GM21423 (cell line): ENCODE measurements at regions not wholly inside any gene's neighbourhood (a gene's known extent, or its start where the extent isn't known, plus 50 kb on each side); places are given as distances from the start of the nearest gene placed in this dataset.
"Not testable (repeated sequence)": the region's sequence is repeated elsewhere in the genome, so short reads cannot be mapped to it uniquely, and the experiment has no call there.

Experiments used
- ATAC-seq: cut with Tn5 transposase; IDR thresholded peaks from one replicate; pipeline ENCODE4 v1.9.1; 2021; ENCODE audit warnings: mild to moderate bottlenecking, moderate library complexity; ENCODE audit not compliant: unreplicated experiment

DNA sequence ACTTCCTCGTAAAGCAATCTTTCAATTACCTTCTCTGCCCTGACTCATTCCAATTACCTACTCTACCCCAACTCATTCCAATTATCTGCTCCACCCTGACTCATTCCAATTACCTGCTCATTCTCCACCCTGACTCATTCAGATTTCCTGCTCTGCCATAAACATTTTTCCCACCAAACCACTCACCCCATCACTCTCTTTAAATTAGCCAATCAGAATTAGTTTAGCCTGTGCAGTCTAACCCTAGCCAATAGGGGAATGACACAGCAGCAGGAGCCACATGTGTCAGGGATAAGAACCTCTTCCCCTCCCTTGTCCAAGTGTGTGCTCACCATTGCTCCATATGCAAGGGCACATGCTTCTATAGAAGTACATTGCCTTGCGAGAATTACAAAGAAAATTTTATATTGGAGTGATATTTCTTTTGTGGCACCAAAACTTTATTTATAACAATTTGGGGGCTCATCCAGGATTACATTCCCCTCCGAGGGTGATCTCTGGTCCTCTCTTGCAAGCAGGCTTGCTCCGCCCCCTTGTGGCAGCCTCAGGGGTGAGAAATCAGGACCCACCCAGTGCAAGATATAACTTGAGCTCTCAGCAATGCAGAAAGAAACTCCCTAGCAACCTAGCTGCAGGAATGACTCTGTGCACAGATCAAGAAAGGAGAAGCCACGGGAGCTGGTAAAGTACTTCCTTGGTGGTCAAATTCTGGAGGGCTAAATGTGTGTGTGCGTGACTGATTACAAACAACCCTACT, 551.9 kb upstream of the EYS start:
- ATAC-seq: not testable (repeated sequence)

DNA sequence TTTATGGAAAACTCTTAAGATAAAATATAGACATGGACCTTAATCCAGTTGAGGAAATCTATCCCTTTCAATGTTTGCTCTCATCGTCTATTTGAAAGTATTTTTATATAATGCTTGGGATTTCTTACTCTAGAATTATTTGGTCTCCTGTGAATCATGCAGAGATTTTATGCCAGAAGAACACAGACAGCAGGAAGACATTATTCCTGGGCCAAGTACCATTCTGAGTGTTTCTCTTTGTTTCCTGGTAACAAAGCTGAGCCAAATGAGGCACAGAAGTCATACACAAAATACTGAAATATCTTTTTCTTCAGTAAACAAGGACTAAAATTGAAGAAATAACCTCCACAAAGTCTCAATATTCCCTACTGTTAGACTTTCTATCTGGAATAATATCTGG, 538.2 kb upstream of the EYS start:
- no peak for ATAC-seq

DNA sequence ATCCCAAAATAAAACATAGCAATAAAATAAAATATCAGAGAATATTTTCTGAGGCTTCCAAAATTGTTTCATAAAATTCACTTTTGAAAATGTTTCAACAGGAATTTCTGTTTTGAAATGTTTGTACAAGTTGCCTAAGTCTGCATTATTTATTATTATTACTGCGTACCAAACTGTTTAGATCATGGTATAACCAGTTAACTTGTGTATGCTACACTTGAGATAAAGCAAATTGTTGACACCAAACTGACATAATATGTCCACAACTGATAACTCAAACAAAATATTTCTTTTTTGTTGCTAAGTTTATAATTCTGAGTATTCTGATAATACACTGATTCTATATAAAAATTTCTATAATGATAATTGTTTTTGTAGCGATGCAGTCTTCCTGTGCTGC, 531.8 kb upstream of the EYS start:
- no peak for ATAC-seq

DNA sequence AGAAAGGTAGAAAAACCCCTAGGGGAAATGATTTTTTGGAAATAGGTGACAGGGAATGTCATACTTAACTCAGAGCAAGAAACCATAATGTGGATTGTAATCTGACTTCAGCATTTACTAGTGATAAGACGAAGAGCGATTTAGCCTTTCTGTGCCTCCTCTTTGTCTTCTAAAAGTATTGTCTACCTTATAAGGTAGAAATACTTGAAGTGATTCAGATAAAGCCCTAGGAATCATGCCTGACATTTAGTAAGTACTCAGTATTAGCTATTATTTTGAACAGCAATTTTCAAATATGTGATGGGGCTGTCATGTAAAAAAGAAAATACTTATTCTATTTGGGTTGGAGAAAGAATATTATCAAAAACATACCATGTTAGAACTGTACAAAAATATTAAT, 525.9 kb upstream of the EYS start:
- no peak for ATAC-seq

DNA sequence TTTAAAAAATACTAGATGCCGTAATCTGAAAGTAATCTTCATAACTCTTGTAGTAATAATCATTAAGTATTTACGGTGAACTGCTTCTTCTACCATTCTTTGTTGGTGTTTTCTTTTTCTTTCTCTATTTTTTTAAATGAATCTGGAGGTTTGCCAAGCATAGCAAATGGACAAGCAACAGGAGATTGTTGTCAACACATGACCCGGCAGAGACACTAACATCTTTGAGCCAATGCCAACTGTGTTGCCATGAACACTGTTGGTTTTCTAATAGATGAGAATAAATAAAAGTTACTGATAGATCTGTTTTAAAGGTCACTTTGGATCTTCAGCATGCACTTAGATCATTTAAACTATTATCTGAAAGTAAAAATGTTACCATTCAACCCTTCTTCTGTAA, 523.6 kb upstream of the EYS start:
- ATAC-seq: no peak

DNA sequence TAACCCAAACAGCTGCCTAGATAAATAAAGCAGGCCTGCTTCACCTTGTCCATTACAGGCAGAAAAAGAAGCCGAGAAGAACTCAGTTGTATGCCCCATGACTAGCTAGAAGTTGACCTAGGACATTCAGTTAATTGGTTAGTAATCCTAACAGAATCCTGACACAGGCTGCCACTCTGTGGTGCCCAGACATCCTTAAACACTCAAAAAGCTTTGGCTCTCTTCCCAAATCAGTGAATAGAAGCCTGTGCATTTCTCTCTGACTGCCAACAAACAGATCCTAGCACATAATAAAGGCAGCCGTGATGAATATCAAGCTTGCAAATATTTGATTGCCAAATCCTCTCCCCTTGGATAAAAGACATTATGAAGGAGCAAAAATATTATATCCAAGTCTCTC, 519.1 kb upstream of the EYS start:
- ATAC-seq: no peak

DNA sequence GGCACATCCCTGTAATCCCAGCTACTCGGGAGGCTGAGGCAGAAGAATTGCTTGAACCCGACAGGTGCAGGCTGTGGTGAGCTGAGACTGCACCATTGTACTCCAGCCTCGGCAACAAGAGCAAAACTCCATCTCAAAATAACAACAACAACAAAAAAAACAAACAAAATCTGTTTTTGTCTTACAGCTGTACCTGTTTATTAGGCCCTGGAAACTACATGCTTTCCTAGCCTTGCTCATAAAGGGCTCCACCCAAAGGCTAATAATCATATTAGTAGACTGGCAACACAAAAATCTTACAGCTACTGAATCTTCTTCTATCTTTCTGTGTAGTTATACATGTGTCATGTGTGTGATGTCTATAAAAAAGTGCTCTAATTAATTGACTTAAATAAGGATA, 503.9 kb upstream of the EYS start:
- no peak for ATAC-seq

DNA sequence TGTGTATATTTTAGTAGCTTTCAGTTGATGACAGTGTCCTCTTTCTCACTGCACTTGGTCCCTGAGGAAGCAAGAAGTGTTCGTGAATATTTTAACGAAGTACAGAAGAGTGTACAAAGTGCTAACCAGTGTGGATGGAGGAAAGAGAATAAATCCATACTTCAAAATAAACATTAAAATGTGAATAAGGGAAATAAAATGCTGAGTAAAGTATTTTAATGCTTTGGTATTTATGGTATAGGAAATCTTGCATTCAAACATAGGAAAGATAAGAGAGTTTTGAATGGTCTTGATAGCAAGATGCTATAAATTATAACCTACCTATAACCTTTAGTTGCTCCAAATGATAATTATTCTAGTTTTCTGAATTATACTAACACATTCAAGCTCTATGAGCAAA, 493.4 kb upstream of the EYS start:
- ATAC-seq: no peak

DNA sequence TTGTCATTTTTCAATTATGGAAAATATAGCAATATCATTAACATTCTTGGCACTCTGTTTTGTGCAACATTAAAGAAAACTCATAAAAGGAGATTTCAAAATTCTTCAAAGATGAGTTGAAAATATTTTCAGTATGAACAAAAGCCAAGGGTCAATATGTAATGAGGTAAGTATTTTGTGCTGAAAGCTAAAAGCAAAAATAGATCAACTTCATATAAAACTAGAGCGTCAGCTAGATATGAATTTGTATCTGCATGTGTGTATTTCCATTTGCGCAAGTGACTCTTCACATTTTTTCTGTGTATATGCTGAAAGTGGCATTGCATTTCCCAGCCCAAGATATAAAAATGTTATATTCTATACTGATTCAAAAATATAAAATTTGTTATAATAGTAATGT, 492.1 kb upstream of the EYS start:
- no peak for ATAC-seq

DNA sequence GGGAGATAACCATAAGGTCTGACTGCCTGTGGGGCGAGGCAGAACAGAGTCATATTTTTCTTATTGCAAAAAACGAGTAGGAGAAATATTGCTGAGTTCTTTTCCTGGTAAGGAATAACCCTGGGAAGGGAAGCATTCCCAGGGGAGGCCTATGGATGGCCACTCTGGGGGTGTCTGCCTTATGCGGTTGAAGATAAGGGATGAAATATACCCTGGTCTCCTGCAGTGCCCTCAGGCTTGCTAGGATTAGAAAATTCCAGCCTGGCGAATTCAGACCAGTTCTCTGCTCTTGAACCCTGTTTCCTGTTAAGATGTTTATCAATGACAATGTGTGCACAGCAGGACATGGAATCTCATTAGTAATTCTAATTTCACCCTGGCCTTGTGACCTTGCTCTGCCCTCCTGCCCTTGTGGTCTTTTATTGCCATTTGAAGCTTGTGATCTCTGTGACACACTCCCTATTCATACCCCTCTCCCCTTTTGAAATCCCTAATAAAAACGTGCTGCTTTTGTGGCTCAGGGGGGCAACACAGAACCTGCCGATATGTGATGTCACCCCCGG, 491.1 kb upstream of the EYS start:
- no peak for ATAC-seq

DNA sequence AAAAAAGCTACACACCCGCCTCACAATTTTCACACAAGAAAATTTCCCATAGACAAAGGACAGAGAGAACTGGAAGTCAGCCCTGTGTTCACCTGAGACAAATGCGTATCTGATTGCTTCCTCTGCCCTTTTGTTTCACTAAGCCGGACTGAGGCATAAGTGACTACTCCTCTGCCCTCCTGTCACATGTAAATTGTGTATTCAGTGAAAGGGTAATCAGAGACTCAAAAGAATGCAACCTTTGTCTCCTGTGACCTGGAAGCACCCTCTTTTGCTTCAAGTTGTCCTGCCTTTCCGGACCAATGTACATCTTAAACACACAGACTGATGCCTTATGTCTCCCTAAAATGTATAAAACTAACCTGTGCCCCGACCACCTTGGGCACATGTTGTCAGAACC, 483.8 kb upstream of the EYS start:
- no peak for ATAC-seq

DNA sequence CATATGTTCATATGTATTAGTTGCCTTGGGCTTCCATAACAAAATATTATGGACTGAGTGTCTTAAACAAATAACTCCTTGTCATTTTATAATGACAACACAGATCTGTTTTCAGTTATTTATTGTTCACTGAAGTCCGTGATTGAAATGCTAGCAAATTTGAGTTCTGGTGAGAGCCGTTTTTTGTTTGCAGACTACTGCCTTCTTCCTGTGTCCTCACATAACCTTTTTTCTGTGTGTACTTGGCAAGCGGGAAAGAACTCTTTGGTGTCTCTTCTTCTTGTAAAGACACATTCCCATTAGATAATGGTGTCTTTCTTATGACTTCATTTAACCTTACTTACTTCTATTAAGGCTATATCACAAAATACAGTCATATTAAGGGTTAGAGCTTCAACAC, 482.9 kb upstream of the EYS start:
- no peak for ATAC-seq

DNA sequence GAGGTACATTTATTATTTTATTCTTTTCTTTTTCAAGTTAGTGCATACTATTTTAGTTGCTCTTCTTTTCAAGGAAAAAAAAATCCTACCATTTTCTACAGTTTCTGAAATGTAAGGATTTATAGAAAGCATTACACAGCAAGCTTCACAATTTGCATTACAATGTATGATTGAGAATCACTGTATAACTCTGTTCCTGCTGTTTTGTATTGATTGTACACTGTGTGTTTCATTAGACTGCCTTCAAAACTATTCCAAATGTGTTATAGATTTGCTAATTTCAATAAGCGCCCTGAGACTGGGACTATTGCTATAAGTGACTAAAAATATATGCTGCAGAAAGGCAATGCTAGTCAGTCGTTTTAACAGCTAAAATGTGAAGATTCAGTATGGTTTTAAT, 479.7 kb upstream of the EYS start:
- no peak for ATAC-seq

DNA sequence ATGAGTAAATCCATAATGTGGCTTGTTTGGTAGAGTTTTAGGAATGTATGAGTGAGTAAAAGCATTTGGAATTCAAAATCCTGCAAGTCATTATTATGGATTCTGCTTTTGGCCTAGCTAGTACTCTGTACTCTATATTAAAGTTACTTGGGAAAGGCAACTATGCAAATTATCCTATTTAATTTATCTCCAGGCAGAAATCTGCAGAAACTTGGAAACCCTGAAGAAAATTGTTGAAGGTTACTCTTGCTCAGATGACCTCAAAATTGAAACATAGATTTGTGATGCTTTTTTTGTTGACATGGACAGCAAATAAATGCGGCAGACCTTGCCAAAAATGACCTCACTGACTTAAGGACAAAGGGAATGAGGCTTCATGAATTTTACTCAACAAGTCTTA, 477.1 kb upstream of the EYS start:
- no peak for ATAC-seq

DNA sequence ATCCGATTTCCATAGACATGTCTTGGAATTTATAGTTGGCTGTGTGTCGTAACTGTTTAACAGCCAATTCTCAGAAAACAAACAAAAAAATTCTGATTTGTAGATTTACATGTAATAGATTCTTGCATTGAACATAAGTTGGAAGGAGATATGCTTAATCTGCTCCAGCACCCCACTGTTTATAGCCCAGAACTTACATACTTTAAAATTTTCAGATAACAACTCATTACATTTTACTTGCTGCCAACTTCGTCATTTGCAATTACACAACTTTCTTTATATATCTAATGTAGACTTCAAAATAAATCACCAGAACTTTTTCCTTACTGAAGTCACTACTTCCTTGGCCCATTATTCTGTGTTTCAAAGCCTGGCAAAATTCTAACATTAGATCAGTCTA, 472.3 kb upstream of the EYS start:
- no peak for ATAC-seq

DNA sequence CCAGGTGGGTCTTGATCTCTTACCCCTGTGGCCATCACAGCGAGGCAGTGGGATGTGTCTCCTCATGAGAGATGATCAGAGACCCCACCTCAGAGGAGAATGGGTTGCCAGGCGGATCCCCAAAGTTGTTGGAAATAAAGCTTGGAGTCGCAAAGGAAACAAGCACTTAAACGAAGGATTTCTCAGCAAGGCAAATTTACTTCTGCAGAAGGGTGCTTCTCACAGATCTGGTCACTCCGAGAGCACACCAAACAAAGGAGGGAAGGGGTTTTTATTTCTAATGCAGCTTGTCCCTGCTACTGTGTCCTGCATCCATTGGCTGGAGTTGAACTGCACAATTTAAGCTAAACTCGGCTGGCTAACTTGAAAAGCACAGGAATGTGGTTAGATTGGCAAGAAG, 466.6 kb upstream of the EYS start:
- no peak for ATAC-seq

DNA sequence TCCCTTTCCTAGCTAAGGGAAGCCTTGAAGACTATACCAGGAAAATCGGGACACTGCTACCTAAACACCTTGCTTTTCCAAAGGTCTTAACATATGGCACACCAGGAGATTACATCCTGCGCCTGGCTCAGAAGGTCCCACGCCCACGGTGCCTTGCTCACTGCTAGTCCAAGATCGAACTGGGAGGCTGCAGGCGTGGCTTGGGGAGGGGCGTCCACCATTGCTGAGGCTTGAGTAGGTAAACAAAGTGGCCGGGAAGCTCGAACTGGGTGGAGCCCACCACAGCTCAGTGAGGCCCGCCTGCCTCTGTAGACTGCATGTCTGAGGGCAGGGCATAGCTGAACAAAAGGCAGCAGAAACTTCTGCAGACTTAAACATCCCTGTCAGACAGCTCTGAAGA, 459.7 kb upstream of the EYS start:
- ATAC-seq: not testable (repeated sequence)

DNA sequence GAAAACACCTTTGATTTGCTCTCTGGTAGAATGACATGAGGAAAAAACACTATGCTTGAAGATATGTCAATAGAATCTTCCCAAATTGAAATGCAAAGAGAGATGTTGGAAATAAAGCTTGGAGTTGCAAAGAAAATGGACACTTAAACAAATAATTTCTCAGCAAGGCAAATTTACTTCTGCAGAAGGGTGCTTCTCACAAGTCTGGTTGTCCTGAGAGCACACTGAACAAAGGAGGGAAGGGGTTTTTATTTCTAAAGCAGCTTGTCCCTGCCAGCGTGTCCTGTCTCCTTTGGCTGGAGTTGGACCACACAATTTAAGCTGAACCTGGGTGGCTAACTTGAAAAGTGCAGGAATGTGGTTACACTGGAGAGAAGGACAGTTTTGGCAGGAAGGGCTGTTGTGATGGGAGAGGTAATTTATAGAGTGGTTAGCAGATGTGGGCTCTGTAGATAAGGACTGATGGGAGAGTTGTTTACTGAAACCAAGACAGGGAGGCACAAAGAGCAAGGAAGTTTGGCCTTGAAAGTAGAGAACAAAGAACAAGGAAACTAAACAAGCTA, 454.6 kb upstream of the EYS start:
- ATAC-seq: no peak

DNA sequence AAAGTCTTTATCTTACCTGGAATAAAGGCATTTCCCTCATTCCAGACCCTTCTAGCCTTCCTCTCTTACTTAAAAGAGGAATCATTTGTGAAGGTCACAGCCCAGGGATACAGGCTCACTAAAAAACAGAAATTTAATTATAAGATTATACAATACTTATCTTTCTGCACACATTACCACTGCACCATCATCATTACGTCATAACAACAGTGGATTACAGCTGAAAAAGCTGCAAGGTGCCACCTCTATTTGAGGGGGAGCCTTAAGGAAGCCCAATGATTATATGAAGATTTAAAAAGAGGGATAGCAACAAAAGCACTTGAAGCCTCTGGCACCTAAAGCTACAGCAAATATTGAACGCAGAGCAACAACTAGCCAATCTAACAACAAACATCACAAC, 452.9 kb upstream of the EYS start:
- ATAC-seq: no peak

DNA sequence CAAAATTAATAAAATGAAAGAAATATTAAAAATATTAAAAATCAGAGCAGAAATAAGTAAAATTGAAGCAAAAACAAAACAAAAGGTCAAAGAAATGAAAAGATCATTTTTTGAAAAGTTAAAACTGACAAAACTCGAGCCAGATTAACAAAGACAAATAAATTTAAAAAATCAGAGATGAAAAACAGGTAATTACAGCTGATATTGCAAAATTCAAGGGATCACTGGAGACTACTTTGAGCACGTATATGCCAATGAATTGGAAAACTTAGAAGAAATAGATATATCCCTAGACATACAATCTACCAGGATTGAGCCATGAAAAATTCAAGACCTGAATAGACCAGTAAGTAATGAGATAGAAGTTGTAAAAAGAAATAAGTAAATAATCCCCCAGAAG, 446.2 kb upstream of the EYS start:
- no peak for ATAC-seq

DNA sequence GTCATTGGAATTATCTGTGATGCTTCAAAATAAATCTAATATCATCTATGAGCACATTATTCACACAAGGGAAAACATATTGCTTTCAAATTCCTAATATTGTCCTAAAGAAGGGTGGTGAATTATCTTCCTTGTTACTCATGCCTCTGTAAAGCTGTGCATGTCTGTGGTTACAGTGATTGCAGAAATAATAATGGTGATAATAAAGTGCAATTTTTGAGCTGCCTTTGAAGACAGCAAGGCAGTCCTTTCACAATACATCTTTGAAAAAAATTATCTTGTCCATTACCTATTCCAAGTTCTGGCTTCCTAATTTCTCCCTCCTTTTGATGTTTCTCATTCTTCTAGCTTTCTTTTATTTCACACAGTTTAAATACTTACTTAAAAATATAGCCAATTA, 442.1 kb upstream of the EYS start:
- ATAC-seq: no peak

DNA sequence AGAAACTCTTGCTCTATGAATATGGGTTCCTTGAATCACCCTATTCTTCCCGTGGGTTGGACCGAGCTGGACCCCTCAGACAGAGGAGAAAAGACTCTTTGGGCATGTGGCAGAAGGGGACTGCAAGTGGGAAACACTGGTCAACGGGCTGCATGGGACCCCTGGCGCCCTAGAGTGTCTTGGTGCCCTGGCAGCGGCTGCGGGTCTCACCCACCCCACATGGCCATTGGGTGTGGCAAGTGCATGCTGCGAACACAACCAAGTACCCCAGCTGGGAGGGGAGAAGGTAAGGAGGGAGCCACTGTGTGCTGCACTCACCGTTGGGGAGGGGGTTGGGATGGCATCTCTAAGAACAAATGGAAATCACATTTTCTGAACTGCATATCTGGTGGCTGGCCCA, 438.8 kb upstream of the EYS start:
- no peak for ATAC-seq

DNA sequence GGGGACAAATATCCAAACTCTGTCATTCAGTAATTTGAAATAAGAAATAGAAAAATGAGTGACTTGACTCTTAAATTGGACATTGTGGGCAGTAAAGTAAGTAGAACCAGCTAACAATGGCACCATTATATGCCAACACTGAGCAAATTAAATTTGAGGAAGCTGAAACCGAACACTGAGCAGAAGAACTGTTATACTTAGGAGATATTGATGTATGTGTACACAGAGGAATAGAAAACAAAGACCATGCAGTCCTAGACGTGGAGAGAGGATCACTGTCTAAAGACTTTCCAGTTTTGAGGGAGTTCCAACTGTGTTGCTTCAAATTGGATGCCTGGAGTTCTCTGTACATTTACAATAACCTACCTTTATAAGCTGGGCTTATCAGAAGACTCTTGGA, 427.0 kb upstream of the EYS start:
- no peak for ATAC-seq
